ENCODE measurements at regions not wholly inside any gene's neighbourhood (a gene's known extent, or its start where the extent isn't known, plus 50 kb on each side); places are given as distances from the start of the nearest gene placed in this dataset.

DNA sequence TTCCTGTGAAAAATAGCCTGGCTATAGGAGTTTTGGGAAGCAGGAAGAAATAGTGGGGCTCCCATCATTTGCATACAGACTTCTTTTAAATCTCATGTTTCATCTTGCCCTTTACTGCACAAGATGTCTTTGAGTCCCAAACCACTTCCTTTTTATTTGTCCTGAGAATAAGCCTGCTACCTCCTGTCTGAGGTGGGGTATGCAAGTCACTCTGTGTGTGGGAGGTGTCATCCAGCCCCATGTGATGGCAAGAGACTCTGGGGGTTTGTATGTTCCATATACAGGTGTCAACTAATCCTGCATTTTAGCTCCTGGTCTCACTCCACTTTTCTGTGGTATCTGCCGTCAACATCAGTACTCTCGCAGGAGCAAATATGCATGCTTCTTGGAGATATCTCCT lies 102.0 kb downstream of the OTOL1 start:
- H3K27ac Mint-ChIP-seq, result no peak overlapping the region
- intact Hi-C loops (cut with DNase I, micrococcal nuclease), result no loop called here
- ChIA-PET CTCF (no interaction called here), POLR2A (no interaction called here)
- TF ChIP-seq, protein P1, sequence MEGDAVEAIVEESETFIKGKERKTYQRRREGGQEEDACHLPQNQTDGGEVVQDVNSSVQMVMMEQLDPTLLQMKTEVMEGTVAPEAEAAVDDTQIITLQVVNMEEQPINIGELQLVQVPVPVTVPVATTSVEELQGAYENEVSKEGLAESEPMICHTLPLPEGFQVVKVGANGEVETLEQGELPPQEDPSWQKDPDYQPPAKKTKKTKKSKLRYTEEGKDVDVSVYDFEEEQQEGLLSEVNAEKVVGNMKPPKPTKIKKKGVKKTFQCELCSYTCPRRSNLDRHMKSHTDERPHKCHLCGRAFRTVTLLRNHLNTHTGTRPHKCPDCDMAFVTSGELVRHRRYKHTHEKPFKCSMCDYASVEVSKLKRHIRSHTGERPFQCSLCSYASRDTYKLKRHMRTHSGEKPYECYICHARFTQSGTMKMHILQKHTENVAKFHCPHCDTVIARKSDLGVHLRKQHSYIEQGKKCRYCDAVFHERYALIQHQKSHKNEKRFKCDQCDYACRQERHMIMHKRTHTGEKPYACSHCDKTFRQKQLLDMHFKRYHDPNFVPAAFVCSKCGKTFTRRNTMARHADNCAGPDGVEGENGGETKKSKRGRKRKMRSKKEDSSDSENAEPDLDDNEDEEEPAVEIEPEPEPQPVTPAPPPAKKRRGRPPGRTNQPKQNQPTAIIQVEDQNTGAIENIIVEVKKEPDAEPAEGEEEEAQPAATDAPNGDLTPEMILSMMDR (IDR thresholded peaks at IDR 0.05), result no peak
- H3K27me3 ChIP-seq (ENCODE audit: control insufficient read depth in 1 of 2, insufficient read depth in 2 of 2, low read length in 2 of 2), result no peaks in the 10 kb centered on the region
- no peaks in the 10 kb centered on the region for H3K4me1 Mint-ChIP-seq (ENCODE audit: low read depth)
- no peak overlapping the region for H3K4me3 Mint-ChIP-seq
- no peak overlapping the region for H3K27ac ChIP-seq (ENCODE audit: low read depth in 1 of 2, low read length in 2 of 2)
- peaks cover 4% of the 10 kb centered on the region for H3K9me3 Mint-ChIP-seq
- no peaks in the 10 kb centered on the region for H3K36me3 ChIP-seq (ENCODE audit: insufficient read depth, low read length)
- H3K4me1 ChIP-seq (ENCODE audit: insufficient read depth, low read length), result no peaks in the 10 kb centered on the region
- ATAC-seq (ENCODE audit: poor library complexity), result no peak
- H3K27me3 Mint-ChIP-seq, result no peaks in the 10 kb centered on the region
- H3K4me3 ChIP-seq (ENCODE audit: low read length), result no peak overlapping the region
- H3K9me3 ChIP-seq (ENCODE audit: control insufficient read depth in 1 of 2, insufficient read depth in 1 of 2, low read length in 2 of 2), result no peaks in the 10 kb centered on the region
- H3K36me3 Mint-ChIP-seq (ENCODE audit: low read depth), result no peaks in the 10 kb centered on the region
- no peak for DNase-seq

DNA sequence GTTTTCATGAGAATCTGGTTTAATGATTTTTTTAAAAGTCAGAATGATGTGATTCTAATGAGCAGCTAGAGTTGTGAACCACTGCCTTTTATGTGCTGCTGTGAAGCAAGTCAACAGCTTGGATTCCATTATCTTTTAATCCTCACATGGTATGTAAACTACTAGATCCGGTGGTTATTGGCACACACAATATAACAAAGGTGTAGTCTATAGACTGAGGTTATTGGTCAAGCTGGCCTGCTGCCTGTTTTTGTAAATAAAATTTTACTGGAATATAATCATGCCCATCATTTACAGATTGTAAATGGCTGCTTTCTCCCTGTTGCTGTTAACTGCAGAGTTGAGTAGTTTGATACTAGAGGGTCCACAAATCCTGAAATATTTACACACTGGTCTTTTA lies 103.1 kb downstream of the OTOL1 start:
- Histone ChIP-seq H3K4me1 (ENCODE audit: insufficient read depth, low read length) (no peaks in the 10 kb centered on the region), H3K27ac (ENCODE audit: low read depth in 1 of 2, low read length in 2 of 2) (no peak overlapping the region), H3K36me3 (ENCODE audit: insufficient read depth, low read length) (no peaks in the 10 kb centered on the region), H3K27me3 (ENCODE audit: control insufficient read depth in 1 of 2, insufficient read depth in 2 of 2, low read length in 2 of 2) (no peaks in the 10 kb centered on the region), H3K9me3 (ENCODE audit: control insufficient read depth in 1 of 2, insufficient read depth in 1 of 2, low read length in 2 of 2) (no peaks in the 10 kb centered on the region), H3K4me3 (ENCODE audit: low read length) (no peak overlapping the region)
- Mint-ChIP-seq H3K9me3 (peaks cover 4% of the 10 kb centered on the region), H3K27me3 (no peaks in the 10 kb centered on the region), H3K4me3 (no peak overlapping the region), H3K36me3 (ENCODE audit: low read depth) (no peaks in the 10 kb centered on the region), H3K27ac (no peak overlapping the region), H3K4me1 (ENCODE audit: low read depth) (no peaks in the 10 kb centered on the region)
- ATAC-seq (ENCODE audit: poor library complexity) (no peak), DNase-seq (no peak)
- intact Hi-C loops (cut with DNase I, micrococcal nuclease), result no loop called here
- POLR2A ChIA-PET, result no interaction called here
- CTCF ChIA-PET, result no interaction called here
- TF ChIP-seq, protein P1 (IDR thresholded peaks at IDR 0.05), result no peak

DNA sequence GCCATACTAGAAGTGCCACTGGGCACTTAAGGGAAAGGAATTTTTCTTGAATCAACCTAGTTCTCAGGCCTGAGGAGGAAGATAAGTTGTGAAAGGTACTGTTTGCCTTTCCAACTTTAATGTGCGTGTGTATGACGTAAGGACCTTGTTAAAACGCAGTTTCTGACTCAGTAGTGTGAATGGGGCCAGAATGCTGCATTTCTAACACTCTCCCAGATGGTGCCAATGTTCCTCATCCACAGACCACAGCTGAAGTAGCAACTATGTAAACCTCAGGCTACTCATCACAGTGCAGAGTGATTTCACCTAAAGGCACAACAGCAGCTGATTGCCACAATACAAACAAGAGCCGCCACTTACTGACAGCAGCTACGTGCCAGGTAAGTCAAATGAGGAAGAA lies 103.6 kb downstream of the OTOL1 start:
- no peaks in the 10 kb centered on the region for H3K4me1 Mint-ChIP-seq (ENCODE audit: low read depth)
- Histone ChIP-seq H3K9me3 (ENCODE audit: control insufficient read depth in 1 of 2, insufficient read depth in 1 of 2, low read length in 2 of 2) (no peaks in the 10 kb centered on the region), H3K27me3 (ENCODE audit: control insufficient read depth in 1 of 2, insufficient read depth in 2 of 2, low read length in 2 of 2) (no peaks in the 10 kb centered on the region), H3K4me1 (ENCODE audit: insufficient read depth, low read length) (no peaks in the 10 kb centered on the region), H3K36me3 (ENCODE audit: insufficient read depth, low read length) (no peaks in the 10 kb centered on the region), H3K4me3 (ENCODE audit: low read length) (no peak overlapping the region), H3K27ac (ENCODE audit: low read depth in 1 of 2, low read length in 2 of 2) (no peak overlapping the region)
- no peak for DNase-seq
- ChIA-PET CTCF (no interaction called here), POLR2A (no interaction called here)
- no peaks in the 10 kb centered on the region for H3K36me3 Mint-ChIP-seq (ENCODE audit: low read depth)
- H3K27me3 Mint-ChIP-seq, result no peaks in the 10 kb centered on the region
- no peak overlapping the region for H3K27ac Mint-ChIP-seq
- H3K9me3 Mint-ChIP-seq, result peaks cover 4% of the 10 kb centered on the region
- TF ChIP-seq, protein P1 (IDR thresholded peaks at IDR 0.05), result no peak
- no peak for ATAC-seq (ENCODE audit: poor library complexity)
- H3K4me3 Mint-ChIP-seq, result no peak overlapping the region
- intact Hi-C loops (cut with DNase I, micrococcal nuclease), result no loop called here

Measured in CD4-positive, alpha-beta T cell (primary cell).